SK-N-SH (cell line): ENCODE measurements at regions not wholly inside any gene's neighbourhood (a gene's known extent, or its start where the extent isn't known, plus 50 kb on each side); places are given as distances from the start of the nearest gene placed in this dataset.

Source experiments
- CTCF ChIA-PET: fragments of 300-600, 350-600 bp; formaldehyde crosslinking; extraction: SDS; loops from one replicate; lab custom pipeline; 2021; lab: Yijun Ruan, JAX
- POLR2A ChIA-PET: fragments of 350-600 bp; sonication (Branson Sonifier 250); formaldehyde crosslinking; extraction: SDS; loops from one replicate; lab custom pipeline; 2020; ENCODE audit warnings: antibody characterized with exemption, inconsistent platforms; lab: Yijun Ruan, JAX
- DNase-seq: peaks from one replicate; pipeline ENCODE4 v3.0.0; 2012
- H2AFZ ChIP-seq: fragments of 200-600 bp; sonication (generic); 2 replicates; pipeline ENCODE4 v1.8.1; 2016; ENCODE audit warnings: antibody characterized with exemption, mild to moderate bottlenecking, low read depth
- H3F3A ChIP-seq: fragments of 200-600 bp; sonication (generic); replicated peaks from 2 replicates; pipeline ENCODE3; 2016; ENCODE audit warnings: antibody characterized with exemption, mild to moderate bottlenecking; ENCODE audit not compliant: insufficient read depth
- H3K27ac ChIP-seq, 2 experiments: fragments of 200-500 bp in 1 of 2; fragments of 200-600 bp in 1 of 2; sonication (Bioruptor generic) in 1 of 2; sonication (generic), shearing (Covaris generic) in 1 of 2; 2 replicates each; pipeline versions ENCODE4 v1.5.1 to v1.6.1; 2014 to 2016; ENCODE audit warnings: low read depth in 2 of 2, inconsistent platforms in 1 of 2, low read length in 1 of 2, mild to moderate bottlenecking in 1 of 2, mixed read lengths in 1 of 2
- H3K27me3 ChIP-seq: fragments of 200-600 bp; sonication (generic), shearing (Covaris generic); 2 replicates; pipeline ENCODE4 v1.6.1; 2016; ENCODE audit warnings: mixed run types; ENCODE audit not compliant: insufficient read depth
- H3K36me3 ChIP-seq, 2 experiments: fragments of 200-500 bp in 1 of 2; fragments of 200-600 bp in 1 of 2; sonication (Bioruptor generic) in 1 of 2; sonication (generic) in 1 of 2; replicated peaks in 1 of 2; 2 replicates each; pipeline versions ENCODE3 to v1.5.1; 2014 to 2016; ENCODE audit warnings: low read length in 1 of 2, mild to moderate bottlenecking in 1 of 2; ENCODE audit not compliant: insufficient read depth in 2 of 2, control insufficient read depth in 1 of 2
- H3K4me1 ChIP-seq, 2 experiments: fragments of 200-500 bp in 1 of 2; fragments of 200-600 bp in 1 of 2; sonication (Bioruptor generic) in 1 of 2; sonication (generic), shearing (Covaris generic) in 1 of 2; 2 replicates each; pipeline versions ENCODE4 v1.5.1 to v1.6.1; 2014 to 2016; ENCODE audit warnings: low read depth in 1 of 2, low read length in 1 of 2, mixed run types in 1 of 2; ENCODE audit not compliant: insufficient read depth in 2 of 2, control insufficient read depth in 1 of 2
- H3K4me2 ChIP-seq: fragments of 200-600 bp; sonication (generic), shearing (Covaris generic); 2 replicates; pipeline ENCODE4 v1.6.1; 2017; ENCODE audit warnings: mixed run types
- H3K4me3 ChIP-seq, 2 experiments: fragments of 200-500 bp in 1 of 2; fragments of 200-600 bp in 1 of 2; sonication (Bioruptor generic) in 1 of 2; sonication (generic), shearing (Covaris generic) in 1 of 2; 2 replicates each; pipeline versions ENCODE4 v1.5.1 to v1.8.1; 2014 to 2016; ENCODE audit warnings: low read depth in 2 of 2, inconsistent platforms in 1 of 2, low read length in 1 of 2, mild to moderate bottlenecking in 1 of 2, mixed read lengths in 1 of 2, moderate library complexity in 1 of 2
- H3K79me2 ChIP-seq: fragments of 200-600 bp; sonication (generic); 2 replicates; pipeline ENCODE4 v1.8.1; 2017; ENCODE audit warnings: mild to moderate bottlenecking; ENCODE audit not compliant: insufficient read depth
- H3K9ac ChIP-seq: fragments of 200-600 bp; sonication (generic); 2 replicates; pipeline ENCODE4 v1.6.1; 2017; ENCODE audit warnings: mixed run types
- H3K9me2 ChIP-seq: fragments of 200-600 bp; sonication (generic); 2 replicates; pipeline ENCODE4 v1.6.1; 2017; ENCODE audit warnings: mixed run types
- H3K9me3 ChIP-seq: fragments of 200-600 bp; sonication (generic); 2 replicates; pipeline ENCODE4 v1.6.1; 2017; ENCODE audit warnings: mixed run types, mild to moderate bottlenecking, moderate library complexity
- H4K20me1 ChIP-seq: fragments of 200-600 bp; sonication (generic); 2 replicates; pipeline ENCODE4 v1.6.1; 2017; ENCODE audit warnings: mild to moderate bottlenecking, mixed run types; ENCODE audit not compliant: insufficient read depth
- CTCF ChIP-seq: fragments of 200-600 bp; sonication (generic); IDR thresholded peaks from 2 replicates; pipeline ENCODE4 v1.6.1; 2017; ENCODE audit warnings: antibody characterized with exemption, mild to moderate bottlenecking, moderate library complexity
- FOXJ3 ChIP-seq: sonication (generic); formaldehyde crosslinking; IDR thresholded peaks from 2 replicates; pipeline ENCODE4 v1.5.1; 2020; ENCODE audit warnings: mild to moderate bottlenecking, missing genetic modification reagents
- IRF3 ChIP-seq: fragments of 150-350 bp; IDR thresholded peaks from 2 replicates; pipeline ENCODE4 v1.6.1; 2016; ENCODE audit warnings: mild to moderate bottlenecking, low read depth, low read length
- JUND ChIP-seq: IDR thresholded peaks from 2 replicates; pipeline ENCODE4 v1.4.0; 2012
- PBX3 ChIP-seq: IDR thresholded peaks from 2 replicates; pipeline ENCODE4; 2012
- RAD21 ChIP-seq: IDR thresholded peaks from 2 replicates; pipeline ENCODE4 v1.6.1; 2012; ENCODE audit warnings: mild to moderate bottlenecking, low read length
- REST ChIP-seq: IDR thresholded peaks from 2 replicates; pipeline ENCODE4 v1.6.1; 2012; ENCODE audit warnings: mild to moderate bottlenecking, low read depth, low read length, moderate library complexity
- RFX5 ChIP-seq: IDR thresholded peaks from 2 replicates; pipeline ENCODE4 v1.6.1; 2012; ENCODE audit warnings: mild to moderate bottlenecking, improper control_type of control experiment, low read length
- SIN3A ChIP-seq: IDR thresholded peaks from 2 replicates; pipeline ENCODE4 v1.6.1; 2012; ENCODE audit warnings: low read depth, mild to moderate bottlenecking, low read length, moderate library complexity, borderline replicate concordance
- SMC3 ChIP-seq: IDR thresholded peaks from 2 replicates; pipeline ENCODE4 v1.6.1; 2012; ENCODE audit warnings: low read depth, low read length, improper control_type of control experiment
- TCF12 ChIP-seq: IDR thresholded peaks from 2 replicates; pipeline ENCODE4 v1.4.0; 2012
- TEAD4 ChIP-seq: IDR thresholded peaks from 2 replicates; pipeline ENCODE4 v1.4.0; 2012; ENCODE audit warnings: mild to moderate bottlenecking, borderline replicate concordance; ENCODE audit not compliant: insufficient read depth
- USF1 ChIP-seq: IDR thresholded peaks from 2 replicates; pipeline ENCODE4 v1.4.0; 2012; ENCODE audit warnings: low read depth, borderline replicate concordance
- USF2 ChIP-seq: fragments of 150-350 bp; IDR thresholded peaks from 2 replicates; pipeline ENCODE4 v1.6.1; 2017; ENCODE audit warnings: antibody characterized with exemption, low read length, low read depth, borderline replicate concordance
- YY1 ChIP-seq: IDR thresholded peaks from 2 replicates; pipeline ENCODE4 v1.4.0; 2012; ENCODE audit warnings: low read depth, mild to moderate bottlenecking
- WGBS: methylation state at CpG from one replicate; pipeline ENCODE4 v1.1.6; 2017; ENCODE audit warnings: low lambda C conversion rate; 5-methylcytosine and 5-hydroxymethylcytosine counted together

GRCh38 chr18:55950379-55951166, 362.6 kb upstream of the TCF4 start:
- Histone ChIP-seq H3K4me2 (no peak overlapping the region), H3K9ac (no peak overlapping the region), H3F3A (no peaks in the 10 kb centered on the region), H3K4me1 (no peaks in the 10 kb centered on the region), H3K9me3 (no peaks in the 10 kb centered on the region), H4K20me1 (no peaks in the 10 kb centered on the region), H3K36me3 (no peaks in the 10 kb centered on the region), H3K27ac (no peak overlapping the region), H3K4me3 (no peak overlapping the region), H3K9me2 (no peaks in the 10 kb centered on the region), H3K27me3 (no peaks in the 10 kb centered on the region), H2AFZ (no peak overlapping the region), H3K79me2 (no peaks in the 10 kb centered on the region)
- TF ChIP-seq USF2 (no peak), SMC3 (no peak), USF1 (no peak)
- WGBS: 78% methylated on average over 13 of the region's 14 CpGs
- no peak for DNase-seq
- CTCF ChIA-PET: no interaction called here
- POLR2A ChIA-PET: no interaction called here

- TF ChIP-seq RFX5: no peak
- TF ChIP-seq IRF3: no peak
- no peak for TF ChIP-seq TCF12
- TF ChIP-seq PBX3: no peak
- no peak for TF ChIP-seq TEAD4
- TF ChIP-seq SIN3A: no peak
- TF ChIP-seq RAD21: no peak
- no peak for TF ChIP-seq REST
- no peak for TF ChIP-seq FOXJ3 (CRISPR knock-in tag)
- no peak for TF ChIP-seq JUND
- TF ChIP-seq YY1: no peak
- no peak for TF ChIP-seq CTCF
- no peak overlapping the region for H3K27ac ChIP-seq
Observed at GRCh38 chr18:55934821-55935220, 346.8 kb upstream of the TCF4 start.

More at GRCh38 chr18:55934821-55935220, 346.8 kb upstream of the TCF4 start:
- no peaks in the 10 kb centered on the region for H4K20me1 ChIP-seq
- H3K27me3 ChIP-seq: no peaks in the 10 kb centered on the region
- H3K36me3 ChIP-seq: no peaks in the 10 kb centered on the region
- no peak for DNase-seq
- H3K9ac ChIP-seq: no peak overlapping the region
- H3K4me1 ChIP-seq: no peaks in the 10 kb centered on the region; a peak in 2 of 4 replicates
- ChIA-PET CTCF (no interaction called here), POLR2A (no interaction called here)
- H3K9me2 ChIP-seq: no peaks in the 10 kb centered on the region; the same call in 1 of the 2 replicates
- H3K4me2 ChIP-seq: no peak overlapping the region
- no peaks in the 10 kb centered on the region for H3F3A ChIP-seq
- H3K79me2 ChIP-seq: no peaks in the 10 kb centered on the region
- H2AFZ ChIP-seq: no peak overlapping the region
- no peak overlapping the region for H3K4me3 ChIP-seq
- H3K9me3 ChIP-seq: peaks cover 19% of the 10 kb centered on the region; the same call in 1 of the 2 replicates
